CD14-positive monocyte (primary cell): ENCODE measurements at regions not wholly inside any gene's neighbourhood (a gene's known extent, or its start where the extent isn't known, plus 50 kb on each side); places are given as distances from the start of the nearest gene placed in this dataset.

Source experiments
- DNase-seq, 3 donors: peaks; one replicate each; pipeline ENCODE4 v3.0.0-alpha.2; 2011 to 2022
- H2AFZ ChIP-seq: 2 replicates; pipeline ENCODE4 v1.6.0; 2012; ENCODE audit warnings: mild to moderate bottlenecking, low read depth, low read length, inconsistent platforms; ENCODE audit not compliant: insufficient read depth, poor library complexity, severe bottlenecking
- H3K27ac ChIP-seq, 2 donors: 1 replicate in 1 of 2; 2 replicates in 1 of 2; pipeline ENCODE4 v1.5.1; 2012 to 2013; ENCODE audit warnings: low read length in 2 of 2, control low read depth in 1 of 2, inconsistent platforms in 1 of 2, low read depth in 1 of 2, mild to moderate bottlenecking in 1 of 2
- H3K27me3 ChIP-seq, 2 donors: one replicate each; pipeline versions ENCODE4 v1.6.0 to v1.6.1; 2011 to 2013; ENCODE audit warnings: low read length in 2 of 2; ENCODE audit not compliant: control insufficient read depth in 2 of 2, insufficient read depth in 2 of 2
- H3K36me3 ChIP-seq, 2 donors: replicated peaks in 1 of 2; 1 replicate in 1 of 2; 2 replicates in 1 of 2; pipeline versions ENCODE4 v1.5.1 to v1.6.1; 2012 to 2013; ENCODE audit warnings: low read length in 2 of 2, control low read depth in 1 of 2, inconsistent platforms in 1 of 2, mild to moderate bottlenecking in 1 of 2; ENCODE audit not compliant: insufficient read depth in 2 of 2, control insufficient read depth in 1 of 2
- H3K4me1 ChIP-seq, 2 donors: 1 replicate in 1 of 2; 2 replicates in 1 of 2; pipeline versions ENCODE4 v1.5.1 to v1.6.1; 2012 to 2013; ENCODE audit warnings: low read length in 2 of 2, control low read depth in 1 of 2, inconsistent platforms in 1 of 2, mild to moderate bottlenecking in 1 of 2, moderate library complexity in 1 of 2; ENCODE audit not compliant: insufficient read depth in 2 of 2, control insufficient read depth in 1 of 2
- H3K4me2 ChIP-seq: replicated peaks from 2 replicates; pipeline ENCODE3; 2012; ENCODE audit warnings: low read length, moderate library complexity, mild to moderate bottlenecking; ENCODE audit not compliant: poor library complexity, severe bottlenecking; ENCODE audit errors: extremely low read depth
- H3K4me3 ChIP-seq, 3 experiments: fragments of 200-600 bp in 1 of 3; sonication (generic) in 1 of 3; replicated peaks in 1 of 3; 1 replicate in 2 of 3; 2 replicates in 1 of 3; pipeline ENCODE4 v1.5.1; 2011 to 2013; ENCODE audit warnings: low read length in 3 of 3, mild to moderate bottlenecking in 3 of 3, control low read depth in 2 of 3, low read depth in 2 of 3, inconsistent platforms in 1 of 3, moderate library complexity in 1 of 3
- H3K79me2 ChIP-seq: 2 replicates; pipeline ENCODE4 v1.6.0; 2012; ENCODE audit warnings: mild to moderate bottlenecking, control low read depth, inconsistent platforms, low read length, moderate library complexity; ENCODE audit not compliant: insufficient read depth
- H3K9ac ChIP-seq: 2 replicates; pipeline ENCODE4 v1.6.0; 2017; ENCODE audit warnings: low read length, mild to moderate bottlenecking; ENCODE audit not compliant: insufficient read depth, poor library complexity, severe bottlenecking
- H3K9me3 ChIP-seq, 2 donors: replicated peaks in 1 of 2; 1 replicate in 1 of 2; 2 replicates in 1 of 2; pipeline versions ENCODE4 v1.5.1 to v1.6.1; 2012 to 2013; ENCODE audit warnings: low read length in 2 of 2, control low read depth in 1 of 2; ENCODE audit not compliant: control insufficient read depth in 1 of 2, insufficient read depth in 1 of 2
- H4K20me1 ChIP-seq: 2 replicates; pipeline ENCODE4 v1.6.0; 2012; ENCODE audit warnings: mild to moderate bottlenecking, low read length, control low read depth, moderate library complexity; ENCODE audit not compliant: insufficient read depth
- H3K27ac Mint-ChIP-seq, 7 donors: one replicate each; pipeline ENCODE4 v1.8.0; 2020; ENCODE audit warnings: mild to moderate bottlenecking in 7 of 7, mixed read lengths in 7 of 7, moderate library complexity in 6 of 7, inconsistent platforms in 2 of 7
- H3K27me3 Mint-ChIP-seq, 3 donors: one replicate each; pipeline ENCODE4 v1.8.0; 2021 to 2022; ENCODE audit warnings: low read depth in 3 of 3, mild to moderate bottlenecking in 3 of 3, mixed read lengths in 3 of 3, moderate library complexity in 3 of 3, inconsistent platforms in 1 of 3
- H3K36me3 Mint-ChIP-seq, 2 donors: one replicate each; pipeline ENCODE4 v1.8.0; 2020; ENCODE audit warnings: mixed read lengths in 2 of 2, inconsistent platforms in 1 of 2, mild to moderate bottlenecking in 1 of 2
- H3K4me1 Mint-ChIP-seq: one replicate; pipeline ENCODE4 v1.8.0; 2020; ENCODE audit warnings: mild to moderate bottlenecking, mixed read lengths
- H3K4me3 Mint-ChIP-seq, 2 donors: one replicate each; pipeline ENCODE4 v1.8.0; 2020; ENCODE audit warnings: mild to moderate bottlenecking in 2 of 2, mixed read lengths in 2 of 2, moderate library complexity in 1 of 2
- H3K9me3 Mint-ChIP-seq, 7 donors: one replicate each; pipeline ENCODE4 v1.8.0; 2020 to 2022; ENCODE audit warnings: mixed read lengths in 7 of 7, mild to moderate bottlenecking in 6 of 7, moderate library complexity in 6 of 7, inconsistent platforms in 2 of 7
- WGBS: methylation state at CpG from one replicate; pipeline ENCODE4 v1.1.5; 2013; ENCODE audit warnings: missing lambda C conversion rate; ENCODE audit not compliant: insufficient coverage; 5-methylcytosine and 5-hydroxymethylcytosine counted together
- intact Hi-C, 2 donors: fragments of 100-400 bp; cut with micrococcal nuclease; formaldehyde crosslinking; loops; one replicate each; pipeline versions ENCODE4 v1.15.0 to v1.15.1; 2023
- TF ChIP-seq, protein P1 (sequence below): fragments of 200-600 bp; IDR thresholded peaks from one replicate; pipeline ENCODE4 v1.8.0; 2022; ENCODE audit warnings: antibody characterized with exemption, mild to moderate bottlenecking

DNA sequence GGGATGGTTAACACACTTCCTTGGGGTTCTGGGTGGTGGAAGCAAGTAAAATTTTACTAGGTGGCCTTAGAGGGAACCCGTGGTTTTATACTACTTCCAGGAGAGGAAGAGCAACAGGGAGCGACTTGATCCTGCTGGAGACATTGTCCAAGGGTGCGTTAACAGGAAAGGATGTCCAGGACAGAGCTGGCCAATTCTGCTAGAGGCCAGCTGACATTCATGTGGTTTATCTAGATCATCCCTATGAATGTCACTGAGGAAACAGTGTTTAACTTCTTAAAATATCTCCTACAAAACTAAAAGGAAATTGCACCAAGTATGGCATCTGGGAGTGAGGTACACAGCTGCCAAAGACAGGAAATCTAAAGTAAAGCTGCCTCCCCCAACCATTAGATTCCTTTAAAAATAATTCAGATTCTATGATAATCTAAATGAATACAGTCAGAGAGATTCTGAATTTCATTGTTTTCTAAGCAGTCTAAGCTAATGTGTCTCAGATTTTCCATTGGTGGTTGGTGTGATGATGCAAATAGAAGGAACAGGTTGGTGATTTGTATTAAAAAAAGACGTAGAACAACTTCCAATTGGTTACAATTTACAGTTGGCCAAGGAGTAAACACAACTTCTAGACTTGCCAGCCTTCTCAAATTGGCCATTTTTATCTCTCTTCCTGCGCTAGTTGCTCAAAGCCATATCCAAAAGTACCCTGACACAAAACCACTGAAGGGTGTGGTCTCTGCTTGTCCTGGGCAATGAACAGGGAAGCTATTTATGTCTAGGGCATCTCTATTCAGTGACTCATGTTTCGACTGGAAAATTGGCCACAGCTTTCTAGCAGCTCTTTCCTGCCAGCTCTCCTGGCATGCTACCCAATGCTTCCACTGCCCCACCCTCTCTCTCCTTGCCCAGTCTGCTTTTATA, 574.7 kb upstream of the MEF2C start:
- Histone ChIP-seq H2AFZ (peak overlapping the region; percentile 33), H3K9ac (no peak overlapping the region), H3K27ac (no peak overlapping the region), H3K4me3 (no peak overlapping the region), H3K9me3 (no peaks in the 10 kb centered on the region), H3K27me3 (no peaks in the 10 kb centered on the region), H3K36me3 (no peaks in the 10 kb centered on the region), H3K4me2 (peak overlapping the region; percentile 4), H4K20me1 (no peaks in the 10 kb centered on the region), H3K79me2 (no peaks in the 10 kb centered on the region), H3K4me1 (peaks cover 16 to 21% of the 10 kb centered on the region in 2 donors)
- intact Hi-C loops: no loop called here
- Mint-ChIP-seq H3K27me3 (peaks cover 0 to 2% (median 0%) of the 10 kb centered on the region in 3 donors), H3K27ac (peak overlapping the region in 3 of 7 donors; percentile 51 to 69 (median 69)), H3K4me1 (peaks cover 24% of the 10 kb centered on the region), H3K9me3 (peaks cover 0 to 14% (median 0%) of the 10 kb centered on the region in 7 donors), H3K36me3 (no peaks in the 10 kb centered on the region), H3K4me3 (peak overlapping the region in 1 of 2 donors; percentile 49)
- TF ChIP-seq, protein P1, sequence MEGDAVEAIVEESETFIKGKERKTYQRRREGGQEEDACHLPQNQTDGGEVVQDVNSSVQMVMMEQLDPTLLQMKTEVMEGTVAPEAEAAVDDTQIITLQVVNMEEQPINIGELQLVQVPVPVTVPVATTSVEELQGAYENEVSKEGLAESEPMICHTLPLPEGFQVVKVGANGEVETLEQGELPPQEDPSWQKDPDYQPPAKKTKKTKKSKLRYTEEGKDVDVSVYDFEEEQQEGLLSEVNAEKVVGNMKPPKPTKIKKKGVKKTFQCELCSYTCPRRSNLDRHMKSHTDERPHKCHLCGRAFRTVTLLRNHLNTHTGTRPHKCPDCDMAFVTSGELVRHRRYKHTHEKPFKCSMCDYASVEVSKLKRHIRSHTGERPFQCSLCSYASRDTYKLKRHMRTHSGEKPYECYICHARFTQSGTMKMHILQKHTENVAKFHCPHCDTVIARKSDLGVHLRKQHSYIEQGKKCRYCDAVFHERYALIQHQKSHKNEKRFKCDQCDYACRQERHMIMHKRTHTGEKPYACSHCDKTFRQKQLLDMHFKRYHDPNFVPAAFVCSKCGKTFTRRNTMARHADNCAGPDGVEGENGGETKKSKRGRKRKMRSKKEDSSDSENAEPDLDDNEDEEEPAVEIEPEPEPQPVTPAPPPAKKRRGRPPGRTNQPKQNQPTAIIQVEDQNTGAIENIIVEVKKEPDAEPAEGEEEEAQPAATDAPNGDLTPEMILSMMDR: no peak
- DNase-seq: peak; percentile 36 to 57 (median 49)
- WGBS: 28% methylated on average over 3 of the region's 6 CpGs

DNA sequence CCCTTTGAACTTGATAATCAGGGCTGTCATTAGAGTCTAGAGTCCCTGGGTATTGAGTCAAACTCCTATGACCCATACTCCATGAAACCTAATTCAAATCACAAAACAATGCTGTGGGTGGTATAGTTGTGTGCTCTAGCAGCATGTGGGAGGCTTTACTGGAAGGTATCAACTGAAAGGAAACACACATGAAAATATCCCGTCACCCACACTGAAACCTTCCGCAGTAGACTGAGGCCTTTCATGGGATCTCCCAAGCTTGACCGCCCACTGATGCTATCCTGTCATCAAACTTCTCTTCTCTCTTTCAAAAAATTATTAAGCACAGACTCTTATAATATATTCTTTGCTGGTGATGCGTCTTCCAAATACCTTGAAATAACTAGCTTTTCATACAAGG, 569.1 kb upstream of the MEF2C start:
- H3K9me3 ChIP-seq: no peaks in the 10 kb centered on the region
- no peak overlapping the region for H3K27ac ChIP-seq
- Mint-ChIP-seq H3K4me3 (no peak overlapping the region), H3K27me3 (peaks cover 1 to 2% (median 2%) of the 10 kb centered on the region in 3 donors), H3K27ac (no peak overlapping the region), H3K9me3 (peaks cover 0 to 14% (median 0%) of the 10 kb centered on the region in 7 donors), H3K4me1 (peaks cover 9% of the 10 kb centered on the region), H3K36me3 (no peaks in the 10 kb centered on the region)
- H3K27me3 ChIP-seq: no peaks in the 10 kb centered on the region
- H2AFZ ChIP-seq: no peak overlapping the region
- no peak for DNase-seq
- intact Hi-C loops: no loop called here
- no peak overlapping the region for H3K9ac ChIP-seq
- no peaks in the 10 kb centered on the region for H3K79me2 ChIP-seq
- no peak overlapping the region for H3K4me3 ChIP-seq
- no peak overlapping the region for H3K4me2 ChIP-seq
- peaks cover under 1 to 5% of the 10 kb centered on the region in 2 donors for H3K4me1 ChIP-seq
- TF ChIP-seq, protein P1: no peak
- no peaks in the 10 kb centered on the region for H3K36me3 ChIP-seq
- no CpG with 5 or more reads among the region's 4 CpGs for WGBS
- H4K20me1 ChIP-seq: no peaks in the 10 kb centered on the region
